Fibroblast of lung (primary cell): ENCODE measurements at regions not wholly inside any gene's neighbourhood (a gene's known extent, or its start where the extent isn't known, plus 50 kb on each side); places are given as distances from the start of the nearest gene placed in this dataset.

ENCODE experiments used
- DNase-seq, 2 donors: peaks; one replicate each; pipeline versions ENCODE4 v3.0.0 to v3.0.0-alpha.2; 2010; ENCODE audit warnings: low read depth in 2 of 2
- H2AFZ ChIP-seq: 2 replicates; pipeline ENCODE4 v1.5.1; 2012; ENCODE audit warnings: low read length, control low read depth, inconsistent platforms
- H3K27ac ChIP-seq: 2 replicates; pipeline ENCODE4 v1.5.1; 2011; ENCODE audit warnings: low read length, control low read depth; ENCODE audit not compliant: insufficient read depth
- H3K27me3 ChIP-seq: 2 replicates; pipeline ENCODE4 v1.5.1; 2011; ENCODE audit warnings: mild to moderate bottlenecking, low read length; ENCODE audit not compliant: control insufficient read depth, insufficient read depth
- H3K36me3 ChIP-seq: 2 replicates; pipeline ENCODE4 v1.5.1; 2011; ENCODE audit warnings: low read length; ENCODE audit not compliant: control insufficient read depth, insufficient read depth
- H3K4me1 ChIP-seq: 2 replicates; pipeline ENCODE4 v1.5.1; 2011; ENCODE audit warnings: low read length; ENCODE audit not compliant: control insufficient read depth, insufficient read depth; ENCODE audit errors: extremely low read depth
- H3K4me2 ChIP-seq: 2 replicates; pipeline ENCODE4 v1.5.1; 2011; ENCODE audit warnings: low read length, control low read depth; ENCODE audit not compliant: insufficient read depth; ENCODE audit errors: extremely low read depth
- H3K4me3 ChIP-seq, 4 experiments: fragments of 200-600 bp in 1 of 4; sonication (generic) in 1 of 4; replicated peaks in 1 of 4; 2 replicates each; pipeline ENCODE4 v1.5.1; 2011 to 2016; ENCODE audit warnings: low read length in 4 of 4, low read depth in 3 of 4, mild to moderate bottlenecking in 3 of 4, control low read depth in 2 of 4, inconsistent platforms in 1 of 4, mixed read lengths in 1 of 4; ENCODE audit not compliant: insufficient read depth in 1 of 4; ENCODE audit errors: control extremely low read depth in 1 of 4
- H3K79me2 ChIP-seq: 2 replicates; pipeline ENCODE4 v1.5.1; 2012; ENCODE audit warnings: mild to moderate bottlenecking, low read length, inconsistent platforms; ENCODE audit not compliant: control insufficient read depth, insufficient read depth
- H3K9ac ChIP-seq: 2 replicates; pipeline ENCODE4 v1.5.1; 2011; ENCODE audit warnings: mild to moderate bottlenecking, low read length, control low read depth; ENCODE audit not compliant: insufficient read depth
- H3K9me3 ChIP-seq: 2 replicates; pipeline ENCODE4 v1.5.1; 2012; ENCODE audit warnings: low read depth, low read length; ENCODE audit not compliant: control insufficient read depth, insufficient read depth
- H4K20me1 ChIP-seq: 2 replicates; pipeline ENCODE4 v1.5.1; 2011; ENCODE audit warnings: low read length; ENCODE audit not compliant: control insufficient read depth, insufficient read depth; ENCODE audit errors: extremely low read depth
- CTCF ChIP-seq, 2 donors: IDR thresholded peaks in 1 of 2; conservative IDR thresholded peaks in 1 of 2; 1 replicate in 1 of 2; 2 replicates in 1 of 2; pipeline ENCODE4 v1.5.1; 2011 to 2012; ENCODE audit warnings: low read length in 2 of 2, control low read depth in 1 of 2, inconsistent platforms in 1 of 2, low read depth in 1 of 2, mild to moderate bottlenecking in 1 of 2
- EZH2 ChIP-seq: IDR thresholded peaks from 2 replicates; pipeline ENCODE4 v1.5.1; 2012; ENCODE audit warnings: low read length, control low read depth, mild to moderate bottlenecking; ENCODE audit errors: missing control alignments

DNA sequence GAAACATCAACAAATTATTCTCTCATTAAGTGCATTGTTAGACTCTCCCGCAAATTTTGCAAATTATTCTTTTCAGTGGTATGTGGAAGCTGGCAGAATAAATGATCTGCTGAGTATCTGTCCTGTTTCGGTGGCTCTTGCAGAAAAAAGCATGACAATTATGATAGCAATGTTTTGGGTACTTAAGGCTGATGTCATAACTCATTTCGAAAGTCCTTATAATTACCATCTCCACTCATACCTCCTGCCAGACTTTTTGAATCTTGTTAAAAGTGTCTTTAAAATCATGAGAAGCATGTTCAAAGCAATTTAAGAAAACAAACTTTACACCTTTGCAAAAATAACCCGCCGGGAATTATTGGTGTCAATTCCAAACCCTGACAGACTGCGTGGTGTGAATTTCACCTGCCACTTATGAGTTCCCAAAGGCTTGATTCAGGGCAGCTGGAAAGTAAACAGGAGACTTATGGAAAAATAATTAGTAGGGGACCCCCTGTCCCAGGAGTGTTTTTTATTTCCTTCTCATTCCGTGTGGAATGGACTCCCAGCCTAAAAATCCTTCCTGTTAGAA lies 87.6 kb upstream of the E2F3 start:
- no peak overlapping the region for H3K4me2 ChIP-seq
- no peak for DNase-seq

DNA sequence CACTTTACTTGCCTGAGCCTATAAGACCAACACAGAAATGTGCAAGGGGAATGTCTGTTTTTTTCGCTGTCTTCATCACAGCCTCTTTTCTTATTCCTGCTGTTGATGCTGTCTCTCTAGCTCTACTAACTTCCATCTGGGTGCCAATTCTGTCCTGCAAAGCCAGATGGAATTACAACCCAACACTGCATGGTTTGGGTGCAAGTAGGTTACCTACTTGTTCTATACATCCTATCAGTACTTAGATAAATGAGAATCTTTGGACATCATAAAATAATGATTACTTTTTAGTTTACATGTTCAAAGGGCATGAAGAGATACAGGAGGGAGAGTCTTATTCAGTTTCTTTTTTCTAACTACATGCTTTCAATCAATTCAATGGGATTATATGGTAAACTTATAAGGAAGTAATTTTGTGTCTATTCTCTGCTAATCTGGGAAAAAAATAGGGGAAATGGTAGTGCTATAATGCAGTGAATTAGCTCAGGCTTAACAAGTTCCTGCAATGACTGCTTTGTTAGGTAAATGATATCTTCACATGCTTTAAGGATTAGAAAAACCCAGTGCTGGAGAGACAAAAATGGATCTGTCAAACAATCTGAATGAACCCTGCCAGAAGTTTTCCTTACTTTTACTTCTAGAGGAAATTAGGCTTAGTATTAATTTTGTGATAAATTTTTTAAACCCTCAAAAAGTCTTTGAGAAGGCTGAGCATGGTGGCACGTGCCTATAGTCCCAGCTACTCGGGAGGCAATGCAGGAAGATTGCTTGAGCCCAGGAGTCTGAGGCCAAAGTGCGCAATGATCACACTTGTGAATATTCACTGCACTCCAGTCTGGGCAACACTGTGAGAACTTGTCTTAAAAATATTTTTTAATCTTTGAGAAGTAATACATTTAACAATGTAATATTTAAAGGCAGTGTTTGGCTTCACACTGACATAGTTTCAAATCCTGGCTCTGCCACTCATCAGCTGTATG lies 86.5 kb upstream of the E2F3 start:
- no peaks in the 10 kb centered on the region for H4K20me1 ChIP-seq
- no peaks in the 10 kb centered on the region for H3K4me1 ChIP-seq
- H3K79me2 ChIP-seq, result no peaks in the 10 kb centered on the region
- H3K27ac ChIP-seq, result no peak overlapping the region
- no peak overlapping the region for H3K9ac ChIP-seq
- TF ChIP-seq EZH2 (no peak), CTCF (conservative IDR thresholded peaks at IDR 0.05 in 1 of 2, IDR thresholded peaks at IDR 0.05 in 1 of 2; ENCODE audit: low read depth in 1 of 2, low read length in 2 of 2) (no peak)
- H3K36me3 ChIP-seq, result no peaks in the 10 kb centered on the region
- DNase-seq, result no peak
- H2AFZ ChIP-seq, result no peak overlapping the region
- no peaks in the 10 kb centered on the region for H3K9me3 ChIP-seq
- H3K4me3 ChIP-seq, result no peak overlapping the region
- H3K27me3 ChIP-seq, result no peaks in the 10 kb centered on the region
- no peak overlapping the region for H3K4me2 ChIP-seq

More for the DNA sequence above, 87.6 kb upstream of the E2F3 start:
- no peaks in the 10 kb centered on the region for H3K4me1 ChIP-seq
- no peaks in the 10 kb centered on the region for H3K9me3 ChIP-seq
- H4K20me1 ChIP-seq, result no peaks in the 10 kb centered on the region
- H3K4me3 ChIP-seq, result no peak overlapping the region
- no peak overlapping the region for H2AFZ ChIP-seq
- H3K36me3 ChIP-seq, result no peaks in the 10 kb centered on the region
- TF ChIP-seq CTCF (conservative IDR thresholded peaks at IDR 0.05 in 1 of 2, IDR thresholded peaks at IDR 0.05 in 1 of 2; ENCODE audit: low read depth in 1 of 2, low read length in 2 of 2), result no peak
- TF ChIP-seq EZH2, result no peak
- no peaks in the 10 kb centered on the region for H3K79me2 ChIP-seq
- H3K27ac ChIP-seq, result no peak overlapping the region
- no peaks in the 10 kb centered on the region for H3K27me3 ChIP-seq
- no peak overlapping the region for H3K9ac ChIP-seq

- Histone ChIP-seq H2AFZ (no peak overlapping the region), H3K27ac (no peak overlapping the region), H3K36me3 (no peaks in the 10 kb centered on the region), H3K4me1 (no peaks in the 10 kb centered on the region), H3K79me2 (no peaks in the 10 kb centered on the region), H3K4me2 (no peak overlapping the region), H3K27me3 (no peaks in the 10 kb centered on the region), H3K9me3 (no peaks in the 10 kb centered on the region), H3K4me3 (no peak overlapping the region), H3K9ac (no peak overlapping the region), H4K20me1 (no peaks in the 10 kb centered on the region)
- no peak for DNase-seq
- TF ChIP-seq CTCF (conservative IDR thresholded peaks at IDR 0.05 in 1 of 2, IDR thresholded peaks at IDR 0.05 in 1 of 2; ENCODE audit: low read depth in 1 of 2, low read length in 2 of 2) (no peak), EZH2 (no peak)
These were observed 84.2 kb upstream of the E2F3 start for GRCh38 chr6:20317430-20317829.
